GDM1 (cell line): ENCODE measurements at regions not wholly inside any gene's neighbourhood (a gene's known extent, or its start where the extent isn't known, plus 50 kb on each side); places are given as distances from the start of the nearest gene placed in this dataset.
A peak's percentile ranks its signal among the peaks of the same experiment; 100 is the strongest.
"Not testable (repeated sequence)": the region's sequence is repeated elsewhere in the genome, so short reads cannot be mapped to it uniquely, and the experiment has no call there.

Experiments
- DNase-seq: peaks from one replicate; lab custom pipeline; 2025; lab: John Stamatoyannopoulos, UW

- DNase-seq = no peak
Measured at GRCh38 chr14:22190411-22191191, 398.4 kb downstream of the DAD1 start.

GRCh38 chr14:22189881-22190280 lies 399.1 kb downstream of the DAD1 start:
- DNase-seq = no peak

GRCh38 chr14:22188318-22188717 lies 400.7 kb downstream of the DAD1 start:
- no peak for DNase-seq

DNA sequence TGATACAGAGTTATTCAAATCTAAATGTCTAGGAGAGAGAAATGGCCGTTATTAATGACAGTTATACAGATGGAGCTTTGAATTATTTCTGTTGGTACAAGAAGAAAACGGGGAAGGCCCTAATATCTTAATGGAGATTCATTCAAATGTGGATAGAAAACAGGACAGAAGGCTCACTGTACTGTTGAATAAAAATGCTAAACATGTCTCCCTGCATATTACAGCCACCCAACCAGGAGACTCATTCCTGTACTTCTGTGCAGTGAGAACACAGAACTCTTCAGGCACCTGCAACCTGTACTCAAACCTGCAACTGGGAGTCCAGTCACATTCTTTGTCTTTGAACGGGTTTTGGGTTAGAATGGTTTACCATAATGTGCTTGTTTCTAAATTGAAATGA lies 403.2 kb downstream of the DAD1 start:
- no peak for DNase-seq

- no peak for DNase-seq
Measured at GRCh38 chr14:22185191-22185590, 403.8 kb downstream of the DAD1 start.

GRCh38 chr14:22184830-22185168 lies 404.2 kb downstream of the DAD1 start:
- no peak for DNase-seq

DNA sequence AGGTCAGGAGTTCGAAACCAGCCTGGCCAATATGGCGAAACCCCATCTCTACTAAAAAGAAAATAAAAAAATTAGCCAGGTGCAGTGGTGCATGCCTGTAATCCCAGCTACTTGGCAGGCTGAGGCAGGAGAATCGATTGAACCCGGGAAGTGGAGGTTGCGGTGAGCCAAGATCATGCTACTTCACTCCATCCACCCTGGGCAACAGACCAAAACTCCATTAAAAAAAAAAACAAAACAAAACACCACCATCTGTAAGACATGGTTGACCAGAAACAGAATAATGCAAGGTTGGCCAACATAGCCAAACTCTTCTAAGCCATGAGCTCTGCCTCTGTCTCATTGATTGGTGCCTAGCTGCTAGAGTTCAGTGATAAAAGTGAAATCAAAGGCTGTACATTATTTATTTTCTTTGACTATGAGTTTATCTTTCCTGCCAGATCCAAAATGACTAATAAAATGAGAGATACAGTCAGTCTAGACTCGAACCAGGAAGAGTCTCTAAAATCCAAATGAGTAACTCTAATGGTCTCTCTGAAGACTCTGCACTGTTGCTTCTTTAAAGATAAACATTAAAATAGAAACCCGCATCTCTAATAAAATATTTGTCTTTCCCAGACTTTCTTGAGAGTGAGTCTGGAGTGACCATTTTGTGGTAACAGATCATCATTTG lies 404.7 kb downstream of the DAD1 start:
- DNase-seq = no peak

DNA sequence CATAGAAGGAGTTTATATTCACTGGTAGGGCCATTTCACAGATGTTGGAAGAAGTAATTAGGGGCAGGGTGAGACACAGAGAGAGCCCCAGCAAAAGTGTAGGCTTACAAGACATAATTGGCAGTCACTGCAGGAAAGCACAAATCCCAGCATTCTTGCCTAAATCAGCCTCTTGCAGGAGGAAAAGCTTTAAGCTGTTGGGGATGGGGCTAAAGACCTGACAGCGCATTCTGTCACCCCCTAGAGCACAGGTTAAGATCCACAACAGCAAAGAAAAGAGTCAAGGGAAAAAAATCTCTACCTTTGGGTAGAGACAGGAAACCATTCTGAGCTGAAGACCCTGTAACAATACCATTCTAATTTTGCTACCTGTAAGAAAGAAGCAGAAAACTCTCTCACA lies 409.0 kb downstream of the DAD1 start:
- DNase-seq = no peak

DNA sequence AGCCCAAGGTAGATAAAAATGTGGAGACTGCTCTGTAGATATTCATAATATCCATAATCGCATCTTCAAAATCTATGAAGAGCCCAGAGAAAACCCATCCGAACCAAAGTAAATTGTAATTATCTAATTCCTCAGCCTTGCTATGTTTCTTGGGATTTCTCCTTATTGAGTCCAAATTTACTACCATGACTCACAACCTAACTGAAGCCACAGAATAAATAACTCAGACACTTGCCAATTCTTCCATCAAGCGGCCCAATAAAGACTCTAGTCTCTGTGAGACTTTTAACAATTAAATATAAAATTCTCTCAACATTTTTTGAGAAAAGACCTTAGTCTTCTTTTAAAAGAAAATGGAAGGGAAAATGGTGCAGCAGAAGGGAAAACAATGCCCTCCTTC lies 409.8 kb downstream of the DAD1 start:
- DNase-seq = no peak

DNA sequence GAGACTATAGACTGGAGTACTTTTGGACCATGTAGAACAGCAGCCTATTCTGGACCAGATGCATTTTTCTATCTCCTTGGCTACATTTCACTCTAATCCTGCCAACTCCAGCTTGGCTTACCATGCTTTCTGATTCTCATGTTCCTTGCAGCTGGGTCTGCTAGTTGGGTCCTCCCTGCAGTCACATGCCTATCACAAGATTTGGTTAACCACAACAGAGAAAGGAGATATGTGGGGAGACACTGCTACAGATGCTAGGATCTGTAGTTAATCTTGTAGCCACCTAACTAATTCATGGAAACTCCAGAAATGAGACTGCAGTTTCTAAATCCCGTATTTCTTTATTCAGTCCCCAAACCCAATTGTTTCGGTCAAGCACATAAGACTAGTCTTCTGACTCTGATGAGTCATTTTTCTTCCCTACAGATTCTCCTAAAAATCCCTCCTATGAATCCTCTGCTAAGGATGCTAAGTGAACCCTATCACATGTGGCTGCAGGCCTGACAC lies 410.6 kb downstream of the DAD1 start:
- no peak for DNase-seq

- DNase-seq = peak; percentile 58
Measured at GRCh38 chr14:22177870-22178269, 411.2 kb downstream of the DAD1 start.

DNA sequence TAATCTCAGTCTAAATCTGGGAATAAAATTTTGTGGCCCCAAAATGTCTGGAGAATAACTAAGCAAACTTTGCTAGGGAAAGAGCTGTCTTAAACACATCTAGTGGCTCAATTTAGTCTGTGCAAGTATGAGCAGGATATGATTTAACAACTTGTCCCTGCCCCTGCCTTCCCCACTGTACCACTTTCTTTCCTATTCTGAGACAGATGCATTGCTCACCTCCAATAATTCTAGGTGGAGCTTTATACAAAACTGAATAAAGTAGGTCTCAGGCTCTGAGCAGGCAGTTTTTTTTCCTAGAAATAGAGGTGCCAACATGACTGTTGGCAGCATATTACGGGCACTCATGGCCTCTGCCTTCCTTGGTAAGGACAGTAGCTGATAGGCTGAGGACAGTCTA lies 412.1 kb downstream of the DAD1 start:
- DNase-seq = no peak

GRCh38 chr14:22175278-22175558 lies 413.8 kb downstream of the DAD1 start:
- DNase-seq = not testable (repeated sequence)

DNA sequence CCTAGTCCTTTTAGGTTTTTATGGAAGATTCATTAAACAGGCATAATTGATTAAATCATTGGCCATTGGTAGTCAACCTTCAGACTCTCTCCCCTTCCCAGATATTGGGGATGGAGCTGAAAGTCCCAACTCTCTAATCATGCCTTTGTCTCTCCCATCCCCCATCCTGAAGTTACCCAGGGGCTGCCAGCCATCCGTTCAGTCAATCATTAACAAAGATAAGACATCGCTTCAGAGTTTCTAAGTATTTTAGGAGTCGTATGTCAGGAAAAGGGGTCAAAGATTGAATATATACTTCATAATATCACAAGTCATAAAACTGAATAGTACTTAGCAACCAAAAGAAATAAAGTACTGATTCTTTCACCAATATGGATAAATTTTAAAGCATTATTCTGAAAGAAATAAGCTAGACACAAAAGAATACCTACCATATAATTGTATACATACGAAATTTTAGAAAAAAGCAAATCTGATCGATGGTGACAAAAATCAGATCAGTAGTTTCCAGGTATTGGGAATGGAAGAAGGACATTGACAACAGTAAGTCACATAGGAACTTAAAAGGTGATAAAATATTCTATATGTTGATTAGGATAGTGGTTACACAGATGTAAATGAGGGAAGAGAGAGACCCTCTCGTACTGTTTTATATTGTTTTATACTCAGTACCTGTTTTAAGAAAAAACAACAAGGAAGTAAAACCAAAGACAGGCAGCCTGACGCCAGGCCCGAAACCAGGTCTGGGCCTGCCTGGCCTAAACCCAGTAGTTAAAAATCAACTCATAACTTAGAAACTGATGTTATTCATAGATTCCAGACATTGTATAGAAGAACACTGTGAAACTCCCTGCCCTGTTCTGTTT lies 414.4 kb downstream of the DAD1 start:
- DNase-seq = no peak

GRCh38 chr14:22168092-22168955 lies 420.7 kb downstream of the DAD1 start:
- DNase-seq = no peak

GRCh38 chr14:22164616-22165015 lies 424.4 kb downstream of the DAD1 start:
- DNase-seq = no peak

DNA sequence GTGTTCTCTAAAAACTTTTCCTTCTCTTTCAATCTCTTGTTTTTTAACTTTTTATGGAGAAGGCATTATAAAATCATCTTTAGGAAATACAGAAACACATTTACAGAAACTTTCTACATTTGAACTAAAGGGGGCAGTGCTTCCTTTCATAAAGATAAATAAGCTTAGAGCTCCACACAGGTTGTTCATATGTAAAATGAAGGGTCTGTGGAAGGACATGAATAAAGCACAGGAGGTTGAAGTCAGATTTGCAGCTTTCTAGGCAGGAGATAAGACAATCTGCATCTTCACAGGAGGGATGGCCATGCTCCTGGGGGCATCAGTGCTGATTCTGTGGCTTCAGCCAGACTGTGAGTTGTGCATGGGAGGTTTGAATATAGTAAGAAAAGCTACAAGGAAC lies 426.0 kb downstream of the DAD1 start:
- no peak for DNase-seq

- no peak for DNase-seq
Measured at GRCh38 chr14:22159957-22160356, 429.1 kb downstream of the DAD1 start.

GRCh38 chr14:22159099-22159498 lies 429.9 kb downstream of the DAD1 start:
- DNase-seq = peak; percentile 13

GRCh38 chr14:22158560-22158959 lies 430.5 kb downstream of the DAD1 start:
- no peak for DNase-seq

- DNase-seq = no peak
Measured at GRCh38 chr14:22155571-22155970, 433.5 kb downstream of the DAD1 start.

DNA sequence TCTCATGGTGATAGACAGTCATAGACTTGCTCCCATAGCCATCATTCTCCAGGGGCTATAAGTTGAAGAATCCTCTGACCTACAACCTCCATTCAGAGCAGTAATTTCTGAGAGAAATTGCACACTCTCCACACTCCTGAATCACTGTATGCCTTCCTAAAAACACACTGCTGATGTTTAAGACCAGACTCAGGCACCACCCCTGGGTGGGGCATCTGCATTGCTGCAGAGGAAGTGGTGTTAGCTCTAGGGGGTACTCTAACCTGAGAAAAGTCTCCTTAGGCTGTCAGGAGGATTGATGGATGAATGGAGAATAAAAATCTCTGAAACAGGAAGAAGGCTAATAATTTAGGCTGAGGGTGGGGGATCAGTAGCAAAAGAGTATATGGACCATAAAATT lies 436.1 kb downstream of the DAD1 start:
- no peak for DNase-seq
